ENCODE measurements at regions not wholly inside any gene's neighbourhood (a gene's known extent, or its start where the extent isn't known, plus 50 kb on each side); places are given as distances from the start of the nearest gene placed in this dataset.

DNA sequence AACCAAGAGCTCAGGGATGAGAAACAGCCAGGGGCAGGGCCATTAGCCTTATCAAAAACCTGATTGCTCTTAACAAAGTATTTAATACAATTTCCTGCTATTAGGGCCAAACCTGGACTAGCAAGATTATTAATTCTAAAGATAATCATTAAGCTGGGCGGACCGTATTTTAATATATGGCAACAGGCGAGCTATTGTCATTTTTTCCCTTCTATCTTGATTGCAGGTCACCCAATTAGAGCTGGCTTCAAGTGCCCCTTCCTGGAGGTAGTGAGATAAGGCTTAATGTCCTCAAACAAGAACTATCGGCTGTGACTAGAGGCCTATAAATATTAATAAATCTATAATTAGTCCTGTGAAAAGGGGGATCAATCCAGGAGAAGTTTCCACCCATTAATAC is 66.0 kb upstream of the BLCAP start:
- Histone ChIP-seq H3K36me3 (replicated peaks; ENCODE audit: insufficient read depth, low read depth) (no peaks in the 10 kb centered on the region), H3K4me3 (no peak overlapping the region), H3K27me3 (peaks cover 12% of the 10 kb centered on the region), H3K79me2 (no peaks in the 10 kb centered on the region), H3K9me2 (replicated peaks; ENCODE audit: insufficient read depth) (no peaks in the 10 kb centered on the region), H3K4me1 (ENCODE audit: insufficient read depth) (peaks cover 8% of the 10 kb centered on the region), H3K4me2 (no peak overlapping the region), H2AFZ (no peak overlapping the region), H4K20me1 (ENCODE audit: insufficient read depth, poor library complexity, severe bottlenecking) (no peaks in the 10 kb centered on the region), H3K27ac (no peak overlapping the region), H3K9me3 (ENCODE audit: low read depth) (no peaks in the 10 kb centered on the region)
- no peak for DNase-seq (ENCODE audit: low spot score)
- WGBS (ENCODE audit: low lambda C conversion rate, missing lambda C conversion rate) = 85% methylated on average over 4 of the region's 4 CpGs
- TF ChIP-seq, protein P1, sequence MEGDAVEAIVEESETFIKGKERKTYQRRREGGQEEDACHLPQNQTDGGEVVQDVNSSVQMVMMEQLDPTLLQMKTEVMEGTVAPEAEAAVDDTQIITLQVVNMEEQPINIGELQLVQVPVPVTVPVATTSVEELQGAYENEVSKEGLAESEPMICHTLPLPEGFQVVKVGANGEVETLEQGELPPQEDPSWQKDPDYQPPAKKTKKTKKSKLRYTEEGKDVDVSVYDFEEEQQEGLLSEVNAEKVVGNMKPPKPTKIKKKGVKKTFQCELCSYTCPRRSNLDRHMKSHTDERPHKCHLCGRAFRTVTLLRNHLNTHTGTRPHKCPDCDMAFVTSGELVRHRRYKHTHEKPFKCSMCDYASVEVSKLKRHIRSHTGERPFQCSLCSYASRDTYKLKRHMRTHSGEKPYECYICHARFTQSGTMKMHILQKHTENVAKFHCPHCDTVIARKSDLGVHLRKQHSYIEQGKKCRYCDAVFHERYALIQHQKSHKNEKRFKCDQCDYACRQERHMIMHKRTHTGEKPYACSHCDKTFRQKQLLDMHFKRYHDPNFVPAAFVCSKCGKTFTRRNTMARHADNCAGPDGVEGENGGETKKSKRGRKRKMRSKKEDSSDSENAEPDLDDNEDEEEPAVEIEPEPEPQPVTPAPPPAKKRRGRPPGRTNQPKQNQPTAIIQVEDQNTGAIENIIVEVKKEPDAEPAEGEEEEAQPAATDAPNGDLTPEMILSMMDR (IDR thresholded peaks at IDR 0.05; ENCODE audit: poor library complexity) = no peak
- TF ChIP-seq EZH2 (IDR thresholded peaks at IDR 0.05; ENCODE audit: borderline replicate concordance) = no peak
- TF ChIP-seq EZH2phosphoT487 (IDR thresholded peaks at IDR 0.05; ENCODE audit: low read depth, severe bottlenecking, unreplicated experiment) = no peak

DNA sequence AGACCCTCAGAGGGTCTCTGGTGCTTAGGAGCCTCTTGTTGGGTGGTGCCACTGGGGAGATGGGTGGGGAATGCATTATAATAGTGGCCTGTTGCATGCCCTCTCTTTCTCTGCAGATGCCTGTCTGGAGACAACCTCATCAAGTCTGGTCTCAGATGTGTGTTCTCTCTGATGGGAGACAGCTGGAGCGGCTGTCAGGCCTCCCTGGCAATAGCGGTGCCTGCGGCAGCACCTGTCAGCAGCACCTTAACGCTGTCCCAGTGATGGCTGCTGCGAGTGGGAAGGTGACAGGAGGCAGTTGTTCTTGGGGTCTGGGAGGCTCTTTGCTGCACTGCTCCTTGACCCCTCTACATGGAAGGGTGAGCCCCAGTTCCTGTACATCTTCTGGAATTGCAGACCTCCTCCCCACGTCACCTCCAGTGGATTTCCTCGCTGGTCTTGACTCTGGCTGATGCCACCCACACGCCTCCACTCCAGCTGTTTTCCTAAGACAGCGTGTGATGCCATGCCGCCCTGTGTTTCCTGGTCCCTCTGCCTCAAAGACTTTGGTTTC is 63.3 kb upstream of the BLCAP start:
- no peak overlapping the region for H3K4me2 ChIP-seq
- H3K27ac ChIP-seq = no peak overlapping the region
- peaks cover 5% of the 10 kb centered on the region for H3K27me3 ChIP-seq
- no peaks in the 10 kb centered on the region for H3K4me1 ChIP-seq (ENCODE audit: insufficient read depth)
- no peak for DNase-seq (ENCODE audit: low spot score)
- H3K9me2 ChIP-seq (replicated peaks; ENCODE audit: insufficient read depth) = no peaks in the 10 kb centered on the region
- no peaks in the 10 kb centered on the region for H3K36me3 ChIP-seq (replicated peaks; ENCODE audit: insufficient read depth, low read depth)
- H3K9me3 ChIP-seq (ENCODE audit: low read depth) = no peaks in the 10 kb centered on the region
- H2AFZ ChIP-seq = no peak overlapping the region
- no peak overlapping the region for H3K4me3 ChIP-seq
- TF ChIP-seq, protein P1 (IDR thresholded peaks at IDR 0.05; ENCODE audit: poor library complexity) = no peak
- no peak for TF ChIP-seq EZH2phosphoT487 (IDR thresholded peaks at IDR 0.05; ENCODE audit: low read depth, severe bottlenecking, unreplicated experiment)
- no peak for TF ChIP-seq EZH2 (IDR thresholded peaks at IDR 0.05; ENCODE audit: borderline replicate concordance)
- 87% methylated on average over 10 of the region's 10 CpGs for WGBS (ENCODE audit: low lambda C conversion rate, missing lambda C conversion rate)
- no peaks in the 10 kb centered on the region for H3K79me2 ChIP-seq
- no peaks in the 10 kb centered on the region for H4K20me1 ChIP-seq (ENCODE audit: insufficient read depth, poor library complexity, severe bottlenecking)

DNA sequence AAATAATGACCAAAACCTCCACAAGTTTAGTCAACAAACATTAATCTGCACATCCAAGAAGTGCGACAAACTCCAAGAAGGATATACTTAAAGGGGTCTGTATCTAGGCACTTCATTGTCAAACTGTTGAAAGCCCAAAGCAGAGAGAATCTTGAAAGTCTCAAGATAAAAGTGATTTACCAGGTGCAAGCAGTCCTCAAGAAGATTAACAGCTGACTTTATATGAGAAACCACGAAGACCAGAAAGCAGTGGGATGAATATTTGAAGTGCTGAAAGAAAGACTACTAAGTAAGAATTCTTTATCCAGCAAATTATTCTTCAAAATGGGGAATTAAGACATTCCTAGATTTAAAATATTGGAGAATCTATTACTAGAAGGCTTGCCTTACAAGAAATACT is 58.4 kb upstream of the BLCAP start:
- Histone ChIP-seq H3K36me3 (replicated peaks; ENCODE audit: insufficient read depth, low read depth) (no peaks in the 10 kb centered on the region), H3K4me3 (no peak overlapping the region), H3K4me1 (ENCODE audit: insufficient read depth) (no peaks in the 10 kb centered on the region), H4K20me1 (ENCODE audit: insufficient read depth, poor library complexity, severe bottlenecking) (no peaks in the 10 kb centered on the region), H3K4me2 (no peak overlapping the region), H3K27ac (no peak overlapping the region), H3K79me2 (no peaks in the 10 kb centered on the region), H3K9me2 (replicated peaks; ENCODE audit: insufficient read depth) (no peaks in the 10 kb centered on the region), H3K27me3 (no peaks in the 10 kb centered on the region), H2AFZ (no peak overlapping the region), H3K9me3 (ENCODE audit: low read depth) (no peaks in the 10 kb centered on the region)
- DNase-seq (ENCODE audit: low spot score) = no peak
- 83% methylated on average over 2 of the region's 2 CpGs for WGBS (ENCODE audit: low lambda C conversion rate, missing lambda C conversion rate)
- TF ChIP-seq, protein P1 (IDR thresholded peaks at IDR 0.05; ENCODE audit: poor library complexity) = no peak
- TF ChIP-seq EZH2phosphoT487 (IDR thresholded peaks at IDR 0.05; ENCODE audit: low read depth, severe bottlenecking, unreplicated experiment) (no peak), EZH2 (IDR thresholded peaks at IDR 0.05; ENCODE audit: borderline replicate concordance) (no peak)
